HCT116 (cell line): ENCODE measurements at regions not wholly inside any gene's neighbourhood (a gene's known extent, or its start where the extent isn't known, plus 50 kb on each side); places are given as distances from the start of the nearest gene placed in this dataset.

Experiments
- CTCF ChIP-seq, 3 experiments: fragments of 200-600 bp in 1 of 3; sonication (generic) in 1 of 3; IDR thresholded peaks in 2 of 3; conservative IDR thresholded peaks in 1 of 3; 2 replicates each; pipeline ENCODE4 v1.5.1; 2012 to 2017; ENCODE audit warnings: low read depth in 2 of 3, low read length in 2 of 3, antibody characterized with exemption in 1 of 3, borderline replicate concordance in 1 of 3, control low read depth in 1 of 3, mild to moderate bottlenecking in 1 of 3, mixed read lengths in 1 of 3, mixed run types in 1 of 3, moderate library complexity in 1 of 3; ENCODE audit not compliant: insufficient read depth in 1 of 3
- EZH2 ChIP-seq: fragments of 200-600 bp; sonication (generic); IDR thresholded peaks from 2 replicates; pipeline ENCODE4 v1.6.1; 2017; ENCODE audit warnings: antibody characterized with exemption, mixed run types
- EZH2phosphoT487 ChIP-seq: fragments of 200-600 bp; IDR thresholded peaks from 2 replicates; pipeline ENCODE4 v1.6.1; 2018; ENCODE audit warnings: antibody characterized with exemption, borderline replicate concordance
- JUND ChIP-seq: IDR thresholded peaks from 2 replicates; pipeline ENCODE4 v1.6.1; 2012
- POLR2A ChIP-seq: IDR thresholded peaks from 2 replicates; pipeline ENCODE4 v1.7.0; 2011; ENCODE audit warnings: borderline replicate concordance; ENCODE audit not compliant: insufficient read depth, insufficient read length; ENCODE audit errors: extremely low read depth
- POLR2AphosphoS5 ChIP-seq: IDR thresholded peaks from 2 replicates; pipeline ENCODE4 v1.6.1; 2011; ENCODE audit warnings: mild to moderate bottlenecking, low read depth, low read length, moderate library complexity
- RAD21 ChIP-seq: IDR thresholded peaks from 2 replicates; pipeline ENCODE4 v1.6.1; 2012; ENCODE audit warnings: low read depth, mild to moderate bottlenecking
- REST ChIP-seq: IDR thresholded peaks from 2 replicates; pipeline ENCODE4 v1.6.1; 2012; ENCODE audit warnings: low read depth
- SIN3A ChIP-seq: IDR thresholded peaks from 2 replicates; pipeline ENCODE4 v1.6.1; 2012; ENCODE audit warnings: low read depth
- SP1 ChIP-seq: IDR thresholded peaks from 2 replicates; pipeline ENCODE4 v1.6.1; 2012; ENCODE audit warnings: low read depth
- YY1 ChIP-seq: IDR thresholded peaks from 2 replicates; pipeline ENCODE4 v1.6.1; 2011; ENCODE audit warnings: low read length, low read depth, moderate library complexity, mild to moderate bottlenecking; ENCODE audit not compliant: insufficient replicate concordance; ENCODE audit errors: extremely low read depth
- ZNF274 ChIP-seq: fragments of 200-500 bp; sonication (Bioruptor generic); IDR thresholded peaks from 2 replicates; pipeline ENCODE4 v1.6.1; 2014; ENCODE audit warnings: mild to moderate bottlenecking, low read depth, low read length, inconsistent platforms

GRCh38 chr18:60675801-60676200, 303.2 kb upstream of the MC4R start:
- TF ChIP-seq JUND = no peak
- TF ChIP-seq CTCF (IDR thresholded peaks at IDR 0.05 in 2 of 3, conservative IDR thresholded peaks at IDR 0.05 in 1 of 3; ENCODE audit: borderline replicate concordance in 1 of 3, insufficient read depth in 1 of 3, low read depth in 2 of 3, low read length in 2 of 3) = no peak
- no peak for TF ChIP-seq SP1
- TF ChIP-seq EZH2 = no peak
- no peak for TF ChIP-seq POLR2A
- no peak for TF ChIP-seq POLR2AphosphoS5
- no peak for TF ChIP-seq YY1
- TF ChIP-seq EZH2phosphoT487 = no peak
- TF ChIP-seq SIN3A = no peak
- TF ChIP-seq RAD21 = no peak
- TF ChIP-seq REST = no peak
- TF ChIP-seq ZNF274 = no peak
